ENCODE measurements at regions not wholly inside any gene's neighbourhood (a gene's known extent, or its start where the extent isn't known, plus 50 kb on each side); places are given as distances from the start of the nearest gene placed in this dataset.

DNA sequence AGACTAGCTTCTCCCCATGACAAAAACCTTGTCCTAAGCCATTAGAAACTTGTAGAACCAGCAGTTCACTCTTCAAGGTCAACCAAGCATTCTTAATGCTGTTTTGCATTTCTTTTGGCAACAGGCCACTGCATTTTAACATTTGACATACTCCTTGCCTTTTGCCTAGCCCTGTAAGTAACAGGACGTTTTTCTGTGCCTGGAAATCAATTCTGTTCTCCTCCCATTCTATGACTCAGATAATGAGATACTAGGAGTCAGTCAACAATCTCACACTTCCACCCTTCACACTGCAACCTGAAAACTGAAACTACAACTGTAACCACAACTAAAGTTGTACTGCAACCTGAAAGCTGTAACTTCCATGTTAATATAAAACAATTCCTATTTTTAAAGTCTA, 268.7 kb downstream of the MZT1 start:
- TF ChIP-seq, protein P1, sequence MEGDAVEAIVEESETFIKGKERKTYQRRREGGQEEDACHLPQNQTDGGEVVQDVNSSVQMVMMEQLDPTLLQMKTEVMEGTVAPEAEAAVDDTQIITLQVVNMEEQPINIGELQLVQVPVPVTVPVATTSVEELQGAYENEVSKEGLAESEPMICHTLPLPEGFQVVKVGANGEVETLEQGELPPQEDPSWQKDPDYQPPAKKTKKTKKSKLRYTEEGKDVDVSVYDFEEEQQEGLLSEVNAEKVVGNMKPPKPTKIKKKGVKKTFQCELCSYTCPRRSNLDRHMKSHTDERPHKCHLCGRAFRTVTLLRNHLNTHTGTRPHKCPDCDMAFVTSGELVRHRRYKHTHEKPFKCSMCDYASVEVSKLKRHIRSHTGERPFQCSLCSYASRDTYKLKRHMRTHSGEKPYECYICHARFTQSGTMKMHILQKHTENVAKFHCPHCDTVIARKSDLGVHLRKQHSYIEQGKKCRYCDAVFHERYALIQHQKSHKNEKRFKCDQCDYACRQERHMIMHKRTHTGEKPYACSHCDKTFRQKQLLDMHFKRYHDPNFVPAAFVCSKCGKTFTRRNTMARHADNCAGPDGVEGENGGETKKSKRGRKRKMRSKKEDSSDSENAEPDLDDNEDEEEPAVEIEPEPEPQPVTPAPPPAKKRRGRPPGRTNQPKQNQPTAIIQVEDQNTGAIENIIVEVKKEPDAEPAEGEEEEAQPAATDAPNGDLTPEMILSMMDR (IDR thresholded peaks at IDR 0.05): no peak
- TF ChIP-seq POLR2A (IDR thresholded peaks at IDR 0.05): no peak
- TF ChIP-seq EP300 (IDR thresholded peaks at IDR 0.05): no peak

Measured in sigmoid colon (tissue), 4 donors.